ENCODE measurements at regions not wholly inside any gene's neighbourhood (a gene's known extent, or its start where the extent isn't known, plus 50 kb on each side); places are given as distances from the start of the nearest gene placed in this dataset.
"Not testable (repeated sequence)": the region's sequence is repeated elsewhere in the genome, so short reads cannot be mapped to it uniquely, and the experiment has no call there.

DNA sequence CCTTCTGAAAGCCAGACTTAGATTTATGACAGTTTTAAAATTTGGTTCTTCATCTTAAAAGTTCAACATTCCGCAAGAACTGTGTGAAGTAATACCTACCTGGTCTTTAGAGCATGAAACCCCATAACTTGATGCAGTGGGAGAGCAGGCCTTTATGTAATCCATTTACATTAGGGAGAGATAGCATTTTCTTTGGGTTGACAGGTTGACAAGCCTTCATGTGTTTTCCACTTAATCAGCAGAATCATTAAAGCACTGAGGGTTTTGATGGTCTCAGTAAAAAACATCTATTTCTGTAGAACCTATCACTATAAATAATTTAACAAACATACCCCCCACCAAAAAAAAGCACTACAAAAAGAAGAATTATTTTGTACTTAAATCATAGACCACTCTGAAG, 121.6 kb upstream of the KIF2A start:
- DNase-seq (ENCODE audit: extremely low spot score) = no peak
- ChIA-PET CTCF (no interaction called here), POLR2A (no interaction called here)
- TF ChIP-seq FOXK2 (IDR thresholded peaks at IDR 0.05) = no peak
- TF ChIP-seq ELF4 (IDR thresholded peaks at IDR 0.05) = no peak
- TF ChIP-seq HDGF (IDR thresholded peaks at IDR 0.05; ENCODE audit: borderline replicate concordance) = no peak
- no peak for TF ChIP-seq CTBP1 (IDR thresholded peaks at IDR 0.05; ENCODE audit: borderline replicate concordance)
- no peak for TF ChIP-seq L3MBTL2 (conservative IDR thresholded peaks at IDR 0.05)
- TF ChIP-seq FOXA1 (IDR thresholded peaks at IDR 0.05) = no peak
- no peak for TF ChIP-seq BHLHE40 (IDR thresholded peaks at IDR 0.05; ENCODE audit: borderline replicate concordance)
- no peak for TF ChIP-seq NFRKB (IDR thresholded peaks at IDR 0.05)
- no peak for TF ChIP-seq FOXM1 (IDR thresholded peaks at IDR 0.05; ENCODE audit: borderline replicate concordance)
- TF ChIP-seq, protein P1, sequence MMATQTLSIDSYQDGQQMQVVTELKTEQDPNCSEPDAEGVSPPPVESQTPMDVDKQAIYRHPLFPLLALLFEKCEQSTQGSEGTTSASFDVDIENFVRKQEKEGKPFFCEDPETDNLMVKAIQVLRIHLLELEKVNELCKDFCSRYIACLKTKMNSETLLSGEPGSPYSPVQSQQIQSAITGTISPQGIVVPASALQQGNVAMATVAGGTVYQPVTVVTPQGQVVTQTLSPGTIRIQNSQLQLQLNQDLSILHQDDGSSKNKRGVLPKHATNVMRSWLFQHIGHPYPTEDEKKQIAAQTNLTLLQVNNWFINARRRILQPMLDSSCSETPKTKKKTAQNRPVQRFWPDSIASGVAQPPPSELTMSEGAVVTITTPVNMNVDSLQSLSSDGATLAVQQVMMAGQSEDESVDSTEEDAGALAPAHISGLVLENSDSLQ (IDR thresholded peaks at IDR 0.05) = no peak
- TF ChIP-seq ZNF384 (IDR thresholded peaks at IDR 0.05) = no peak
- TF ChIP-seq LEF1 (IDR thresholded peaks at IDR 0.05; ENCODE audit: borderline replicate concordance) = no peak
- no peak for TF ChIP-seq TARDBP (IDR thresholded peaks at IDR 0.05)
- no peak for TF ChIP-seq ARNT (IDR thresholded peaks at IDR 0.05)
- no peak for TF ChIP-seq SP1 (IDR thresholded peaks at IDR 0.05)

DNA sequence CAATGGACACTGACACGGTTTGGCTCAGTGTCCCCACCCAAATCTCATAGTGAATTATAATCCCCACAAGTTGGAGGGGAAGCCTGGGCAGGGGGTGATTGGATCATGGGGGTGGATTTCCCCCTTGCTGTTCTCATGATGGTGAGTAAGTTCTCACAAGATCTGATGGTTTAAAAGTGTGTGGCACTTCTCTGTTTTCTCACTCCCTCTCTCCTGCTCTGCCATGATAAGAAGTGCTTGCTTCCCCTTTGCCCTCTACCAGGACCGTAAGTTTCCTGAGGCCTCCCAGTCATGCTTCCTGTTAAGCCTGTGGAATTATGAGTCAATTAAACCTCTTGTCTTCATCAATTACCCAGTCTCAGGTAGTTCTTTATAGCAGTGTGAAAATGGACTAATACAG, 115.8 kb upstream of the KIF2A start:
- no peak for DNase-seq (ENCODE audit: extremely low spot score)
- ChIA-PET CTCF (no interaction called here), POLR2A (no interaction called here)
- TF ChIP-seq BHLHE40 (IDR thresholded peaks at IDR 0.05; ENCODE audit: borderline replicate concordance) = no peak
- TF ChIP-seq CTBP1 (IDR thresholded peaks at IDR 0.05; ENCODE audit: borderline replicate concordance) = no peak
- TF ChIP-seq ELF4 (IDR thresholded peaks at IDR 0.05) = no peak

DNA sequence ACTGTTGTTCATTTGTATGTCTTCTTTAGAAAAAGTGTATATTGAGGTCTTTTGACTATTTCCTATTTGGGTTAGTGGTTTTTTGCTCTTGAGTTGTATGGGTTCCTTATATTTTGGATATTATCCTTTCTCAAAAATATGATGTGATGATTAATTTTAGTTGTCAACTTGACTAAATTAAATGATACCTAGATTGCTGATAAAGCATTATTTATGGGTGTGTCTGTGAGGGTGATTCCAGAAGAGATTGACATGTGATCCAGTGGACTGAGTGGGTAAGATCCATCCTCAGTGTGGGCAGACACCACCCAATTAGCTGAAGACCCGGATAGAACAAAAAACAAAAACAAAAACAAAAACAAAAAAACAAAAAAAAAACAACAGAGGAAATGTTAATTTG, 115.1 kb upstream of the KIF2A start:
- no peak for DNase-seq (ENCODE audit: extremely low spot score)
- TF ChIP-seq LEF1 (IDR thresholded peaks at IDR 0.05; ENCODE audit: borderline replicate concordance) = no peak
- TF ChIP-seq ZNF384 (IDR thresholded peaks at IDR 0.05) = no peak
- TF ChIP-seq BHLHE40 (IDR thresholded peaks at IDR 0.05; ENCODE audit: borderline replicate concordance) = no peak
- TF ChIP-seq, protein P1 (IDR thresholded peaks at IDR 0.05) = no peak
- no peak for TF ChIP-seq SP1 (IDR thresholded peaks at IDR 0.05)
- no peak for TF ChIP-seq FOXK2 (IDR thresholded peaks at IDR 0.05)
- no peak for TF ChIP-seq SUZ12 (IDR thresholded peaks at IDR 0.05)
- TF ChIP-seq HDGF (IDR thresholded peaks at IDR 0.05; ENCODE audit: borderline replicate concordance) = no peak
- TF ChIP-seq CTBP1 (IDR thresholded peaks at IDR 0.05; ENCODE audit: borderline replicate concordance) = no peak
- no peak for TF ChIP-seq ELF4 (IDR thresholded peaks at IDR 0.05)
- TF ChIP-seq ARNT (IDR thresholded peaks at IDR 0.05) = no peak
- no peak for TF ChIP-seq L3MBTL2 (conservative IDR thresholded peaks at IDR 0.05)
- TF ChIP-seq NFRKB (IDR thresholded peaks at IDR 0.05) = no peak
- TF ChIP-seq TARDBP (IDR thresholded peaks at IDR 0.05) = no peak
- TF ChIP-seq FOXA1 (IDR thresholded peaks at IDR 0.05) = no peak
- ChIA-PET POLR2A (no interaction called here), CTCF (no interaction called here)

DNA sequence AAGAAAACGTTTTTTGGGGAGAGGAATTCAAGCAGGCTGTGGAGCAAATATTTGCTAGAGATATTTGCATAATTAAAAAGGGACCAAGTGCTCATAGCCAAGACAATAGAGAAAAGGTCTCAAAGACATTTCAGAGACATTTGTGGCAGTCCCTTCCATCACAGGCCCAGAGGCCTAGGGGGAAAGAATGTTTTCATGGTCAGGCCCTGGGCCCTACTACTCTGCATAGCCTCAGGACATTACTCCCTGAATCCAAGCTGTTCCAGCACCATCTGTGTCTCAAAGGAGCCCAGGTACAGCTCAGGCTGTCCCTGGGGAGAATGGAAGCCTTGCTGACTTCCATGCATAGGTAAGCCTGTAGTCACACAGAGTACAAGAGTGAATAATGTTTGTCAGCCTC, 113.0 kb upstream of the KIF2A start:
- POLR2A ChIA-PET = no interaction called here
- no peak for DNase-seq (ENCODE audit: extremely low spot score)
- TF ChIP-seq ARNT (IDR thresholded peaks at IDR 0.05) (no peak), BHLHE40 (IDR thresholded peaks at IDR 0.05; ENCODE audit: borderline replicate concordance) (no peak), TARDBP (IDR thresholded peaks at IDR 0.05) (no peak), SUZ12 (IDR thresholded peaks at IDR 0.05) (no peak), FOXM1 (IDR thresholded peaks at IDR 0.05; ENCODE audit: borderline replicate concordance) (no peak), CTBP1 (IDR thresholded peaks at IDR 0.05; ENCODE audit: borderline replicate concordance) (no peak), ELF4 (IDR thresholded peaks at IDR 0.05) (no peak)
- TF ChIP-seq, protein P1 (IDR thresholded peaks at IDR 0.05) = no peak
- CTCF ChIA-PET = no interaction called here

DNA sequence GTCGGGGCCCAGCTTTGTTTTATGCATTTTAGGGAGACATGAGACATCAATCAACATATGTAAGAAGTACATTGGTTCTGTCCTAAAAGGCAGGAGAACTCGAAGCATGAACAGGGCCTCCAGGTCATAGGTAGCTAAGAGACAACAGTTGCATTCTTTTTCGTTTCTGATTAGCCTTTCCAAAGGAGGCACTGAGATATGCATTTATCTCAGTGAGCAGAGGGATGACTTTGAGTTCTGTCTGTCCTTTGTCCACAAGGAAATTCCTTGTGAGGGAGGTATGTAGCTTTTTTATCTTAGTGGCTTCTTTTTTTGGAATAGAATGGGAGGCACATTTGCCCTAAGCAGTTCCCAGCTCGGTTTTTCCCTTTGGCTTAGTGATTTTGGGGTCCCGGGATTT, 109.5 kb upstream of the KIF2A start:
- CTCF ChIA-PET; DNase-seq (ENCODE audit: extremely low spot score); POLR2A ChIA-PET: not testable (repeated sequence)

DNA sequence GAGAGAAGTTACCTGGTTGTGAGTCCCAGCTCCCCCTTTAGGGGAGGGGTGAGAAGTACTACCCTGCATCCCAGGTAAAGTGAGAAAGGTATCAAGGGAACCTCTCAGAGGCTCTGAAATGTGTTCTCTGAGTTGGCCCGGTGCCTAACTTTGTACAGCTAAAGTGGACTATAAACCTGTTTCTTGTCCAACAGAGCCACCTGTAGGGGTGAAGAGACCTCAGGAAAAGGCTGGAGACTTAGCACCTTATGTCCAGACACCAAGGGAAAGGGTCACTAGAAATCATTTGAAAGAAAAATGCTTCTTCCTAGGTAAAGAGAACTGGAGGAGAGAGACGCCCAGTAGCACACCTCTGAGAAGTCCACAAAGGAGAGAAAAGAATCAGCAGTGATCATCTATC, 108.3 kb upstream of the KIF2A start:
- no peak for DNase-seq (ENCODE audit: extremely low spot score)
- ChIA-PET CTCF (no interaction called here), POLR2A (no interaction called here)
- no peak for TF ChIP-seq ZNF384 (IDR thresholded peaks at IDR 0.05)
- TF ChIP-seq CTBP1 (IDR thresholded peaks at IDR 0.05; ENCODE audit: borderline replicate concordance) = no peak
- no peak for TF ChIP-seq SUZ12 (IDR thresholded peaks at IDR 0.05)
- no peak for TF ChIP-seq ELF4 (IDR thresholded peaks at IDR 0.05)
- TF ChIP-seq, protein P1 (IDR thresholded peaks at IDR 0.05) = no peak
- TF ChIP-seq LEF1 (IDR thresholded peaks at IDR 0.05; ENCODE audit: borderline replicate concordance) = no peak
- TF ChIP-seq NFRKB (IDR thresholded peaks at IDR 0.05) = no peak
- no peak for TF ChIP-seq SP1 (IDR thresholded peaks at IDR 0.05)
- TF ChIP-seq FOXM1 (IDR thresholded peaks at IDR 0.05; ENCODE audit: borderline replicate concordance) = no peak
- TF ChIP-seq FOXK2 (IDR thresholded peaks at IDR 0.05) = no peak
- TF ChIP-seq BHLHE40 (IDR thresholded peaks at IDR 0.05; ENCODE audit: borderline replicate concordance) = no peak
- no peak for TF ChIP-seq TARDBP (IDR thresholded peaks at IDR 0.05)
- TF ChIP-seq L3MBTL2 (conservative IDR thresholded peaks at IDR 0.05) = no peak
- TF ChIP-seq FOXA1 (IDR thresholded peaks at IDR 0.05) = no peak
- TF ChIP-seq ARNT (IDR thresholded peaks at IDR 0.05) = no peak
- no peak for TF ChIP-seq HDGF (IDR thresholded peaks at IDR 0.05; ENCODE audit: borderline replicate concordance)
